Naive thymus-derived CD4-positive, alpha-beta T cell (primary cell): ENCODE measurements at regions not wholly inside any gene's neighbourhood (a gene's known extent, or its start where the extent isn't known, plus 50 kb on each side); places are given as distances from the start of the nearest gene placed in this dataset.

Source experiments
- ATAC-seq: fragments of 150-1000 bp; cut with Tn5 transposase; 2 replicates; pipeline ENCODE4 v1.10.0; 2021; ENCODE audit warnings: mild to moderate bottlenecking, moderate library complexity
- CTCF ChIA-PET: fragments of 350-600 bp; sonication (Branson Sonifier 250); formaldehyde crosslinking; loops from one replicate; lab custom pipeline; 2021; ENCODE audit warnings: antibody characterized with exemption; lab: Charles Lee
- POLR2A ChIA-PET: fragments of 350-600 bp; sonication (Branson Sonifier 250); formaldehyde crosslinking; loops from one replicate; lab custom pipeline; 2021; ENCODE audit warnings: antibody characterized with exemption, inconsistent platforms; lab: Charles Lee
- DNase-seq, 9 donors: peaks; one replicate each; pipeline versions ENCODE4 v3.0.0 to v3.0.0-alpha.2; 2020 to 2022; ENCODE audit warnings: mixed read lengths in 1 of 9
- H3K27ac ChIP-seq: one replicate; pipeline ENCODE4 v1.7.0; 2013; ENCODE audit warnings: mild to moderate bottlenecking, low read depth, low read length, moderate library complexity
- H3K27me3 ChIP-seq, 2 donors: one replicate each; pipeline ENCODE4 v1.7.0; 2013; ENCODE audit warnings: low read length in 2 of 2, mild to moderate bottlenecking in 2 of 2, moderate library complexity in 2 of 2; ENCODE audit not compliant: control insufficient read depth in 2 of 2, insufficient read depth in 2 of 2
- H3K36me3 ChIP-seq, 3 experiments: 1 replicate in 2 of 3; 2 replicates in 1 of 3; pipeline ENCODE4 v1.7.0; 2013; ENCODE audit warnings: low read length in 3 of 3, mild to moderate bottlenecking in 3 of 3, moderate library complexity in 1 of 3; ENCODE audit not compliant: insufficient read depth in 3 of 3, control insufficient read depth in 2 of 3
- H3K4me1 ChIP-seq, 2 donors: one replicate each; pipeline ENCODE4 v1.7.0; 2013; ENCODE audit warnings: low read length in 2 of 2, mild to moderate bottlenecking in 2 of 2, moderate library complexity in 1 of 2; ENCODE audit not compliant: control insufficient read depth in 2 of 2, insufficient read depth in 2 of 2
- H3K4me3 ChIP-seq: 2 replicates; pipeline ENCODE4 v1.7.0; 2013; ENCODE audit warnings: mild to moderate bottlenecking, low read length
- H3K9me3 ChIP-seq, 3 experiments: 1 replicate in 2 of 3; 2 replicates in 1 of 3; pipeline ENCODE4 v1.7.0; 2013; ENCODE audit warnings: low read length in 3 of 3; ENCODE audit not compliant: control insufficient read depth in 2 of 3
- H3K27ac Mint-ChIP-seq, 9 donors: one replicate each; pipeline ENCODE4 v1.8.0; 2020 to 2022; ENCODE audit warnings: mixed read lengths in 9 of 9, mild to moderate bottlenecking in 8 of 9, moderate library complexity in 5 of 9, inconsistent platforms in 2 of 9
- H3K27me3 Mint-ChIP-seq, 5 donors: one replicate each; pipeline ENCODE4 v1.8.0; 2021 to 2022; ENCODE audit warnings: mixed read lengths in 5 of 5, mild to moderate bottlenecking in 1 of 5
- H3K36me3 Mint-ChIP-seq, 5 donors: one replicate each; pipeline ENCODE4 v1.8.0; 2020 to 2022; ENCODE audit warnings: mixed read lengths in 5 of 5, mild to moderate bottlenecking in 3 of 5, inconsistent platforms in 1 of 5
- H3K4me1 Mint-ChIP-seq, 7 donors: one replicate each; pipeline ENCODE4 v1.8.0; 2020 to 2022; ENCODE audit warnings: mixed read lengths in 7 of 7, mild to moderate bottlenecking in 3 of 7, inconsistent platforms in 1 of 7
- H3K4me3 Mint-ChIP-seq, 10 donors: one replicate each; pipeline ENCODE4 v1.8.0; 2020 to 2022; ENCODE audit warnings: mild to moderate bottlenecking in 10 of 10, mixed read lengths in 10 of 10, moderate library complexity in 6 of 10, inconsistent platforms in 2 of 10
- H3K9me3 Mint-ChIP-seq, 11 donors: one replicate each; pipeline ENCODE4 v1.8.0; 2020 to 2022; ENCODE audit warnings: mixed read lengths in 11 of 11, mild to moderate bottlenecking in 4 of 11, inconsistent platforms in 1 of 11, moderate library complexity in 1 of 11
- intact Hi-C, 2 donors: fragments of 100-400 bp; cut with micrococcal nuclease; formaldehyde crosslinking; loops; one replicate each; pipeline ENCODE4 v1.15.1; 2023

DNA sequence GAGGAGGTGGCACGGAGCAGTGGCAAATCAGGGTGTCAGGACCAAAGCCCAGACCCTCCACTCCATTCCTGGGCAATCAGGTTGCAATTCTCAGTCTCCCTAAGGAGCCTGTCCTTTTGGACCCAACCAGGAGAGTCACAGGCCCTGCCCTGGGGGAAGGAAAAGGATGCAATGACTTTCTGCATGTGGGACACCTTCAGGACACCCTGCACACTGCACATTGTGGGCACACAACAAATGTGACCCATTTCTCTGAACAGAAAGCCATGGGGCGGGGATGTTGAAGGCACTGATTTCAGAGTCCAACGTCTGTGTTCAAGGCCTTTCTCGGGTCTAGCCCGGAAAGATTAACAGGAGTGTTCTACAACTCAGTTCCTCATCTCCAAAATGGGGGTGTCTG lies 286.2 kb upstream of the FOXF1 start:
- peaks cover 2 to 38% (median 29%) of the 10 kb centered on the region in 5 donors for H3K27me3 Mint-ChIP-seq
- no peak for DNase-seq
- no peaks in the 10 kb centered on the region for H3K27me3 ChIP-seq
- H3K27ac ChIP-seq: no peak overlapping the region
- no peaks in the 10 kb centered on the region for H3K9me3 ChIP-seq
- no peaks in the 10 kb centered on the region for H3K36me3 Mint-ChIP-seq
- H3K9me3 Mint-ChIP-seq: peaks cover 0 to 2% (median 0%) of the 10 kb centered on the region in 11 donors
- H3K27ac Mint-ChIP-seq: no peak overlapping the region
- no peak for ATAC-seq
- no peaks in the 10 kb centered on the region for H3K4me1 Mint-ChIP-seq
- H3K36me3 ChIP-seq: no peaks in the 10 kb centered on the region
- POLR2A ChIA-PET: no interaction called here
- intact Hi-C loops: no loop called here
- H3K4me1 ChIP-seq: no peaks in the 10 kb centered on the region
- H3K4me3 ChIP-seq: no peak overlapping the region
- H3K4me3 Mint-ChIP-seq: no peak overlapping the region
- CTCF ChIA-PET: no interaction called here

GRCh38 chr16:86224629-86225028 lies 285.7 kb upstream of the FOXF1 start:
- Histone ChIP-seq H3K36me3 (no peaks in the 10 kb centered on the region), H3K4me3 (no peak overlapping the region), H3K4me1 (no peaks in the 10 kb centered on the region), H3K27ac (no peak overlapping the region), H3K27me3 (no peaks in the 10 kb centered on the region), H3K9me3 (no peaks in the 10 kb centered on the region)
- Mint-ChIP-seq H3K27me3 (peaks cover 2 to 41% (median 29%) of the 10 kb centered on the region in 5 donors), H3K9me3 (peaks cover 0 to 2% (median 0%) of the 10 kb centered on the region in 11 donors), H3K4me1 (no peaks in the 10 kb centered on the region), H3K27ac (no peak overlapping the region), H3K4me3 (no peak overlapping the region), H3K36me3 (no peaks in the 10 kb centered on the region)
- CTCF ChIA-PET: no interaction called here
- intact Hi-C loops: no loop called here
- DNase-seq (no peak), ATAC-seq (no peak)
- POLR2A ChIA-PET: no interaction called here

DNA sequence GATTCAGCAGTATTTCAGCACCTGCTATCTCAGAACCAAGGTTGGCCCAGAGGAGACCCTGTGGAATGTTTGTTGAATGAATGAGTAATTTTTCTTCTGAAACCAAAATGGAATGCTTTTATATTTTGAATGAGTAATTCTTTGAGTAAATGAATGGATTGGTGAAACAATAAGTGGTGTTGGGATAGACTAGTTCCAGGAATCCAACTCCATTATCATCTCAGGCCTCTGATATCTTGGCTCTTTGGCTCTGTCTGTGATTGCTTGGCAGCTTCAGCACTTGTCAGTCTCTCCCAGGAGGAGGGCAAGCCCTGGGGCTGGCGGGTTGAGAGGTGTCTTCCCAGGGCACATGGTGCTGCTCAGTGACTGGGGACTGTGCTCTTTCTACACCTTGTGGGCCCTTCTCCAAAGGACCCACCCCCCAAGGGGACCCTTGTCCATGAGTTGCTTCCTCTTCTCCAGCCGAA lies 284.4 kb upstream of the FOXF1 start:
- H3K4me3 Mint-ChIP-seq: no peak overlapping the region
- intact Hi-C loops: no loop called here
- H3K36me3 Mint-ChIP-seq: no peaks in the 10 kb centered on the region
- H3K4me1 Mint-ChIP-seq: no peaks in the 10 kb centered on the region
- ATAC-seq: no peak
- Histone ChIP-seq H3K27ac (no peak overlapping the region), H3K36me3 (no peaks in the 10 kb centered on the region), H3K4me3 (no peak overlapping the region), H3K4me1 (no peaks in the 10 kb centered on the region), H3K27me3 (no peaks in the 10 kb centered on the region), H3K9me3 (no peaks in the 10 kb centered on the region)
- no peak overlapping the region for H3K27ac Mint-ChIP-seq
- CTCF ChIA-PET: no interaction called here
- DNase-seq: no peak
- H3K27me3 Mint-ChIP-seq: peaks cover 2 to 48% (median 23%) of the 10 kb centered on the region in 5 donors
- peaks cover 0 to 2% (median 0%) of the 10 kb centered on the region in 11 donors for H3K9me3 Mint-ChIP-seq
- POLR2A ChIA-PET: no interaction called here

DNA sequence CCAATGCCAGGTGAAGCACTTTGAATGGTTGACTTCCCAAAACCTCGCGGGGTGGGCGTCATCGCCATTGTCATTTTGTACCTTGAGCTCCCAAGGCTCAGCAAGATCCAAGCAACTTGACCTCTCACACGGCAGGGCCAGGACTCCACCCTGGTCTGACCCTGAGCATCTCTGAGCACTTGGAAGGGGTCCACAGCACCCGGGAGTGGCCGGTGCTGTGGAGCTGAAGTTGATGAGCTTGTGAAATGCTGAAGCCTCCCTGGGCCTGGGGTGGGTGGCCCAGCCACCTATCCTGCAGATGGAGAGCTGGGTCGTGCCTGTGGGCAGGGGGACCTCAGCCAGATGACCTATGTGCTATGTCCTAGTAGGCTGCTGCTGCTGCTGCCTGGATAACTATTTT lies 283.3 kb upstream of the FOXF1 start:
- intact Hi-C loops: no loop called here
- H3K9me3 Mint-ChIP-seq: peaks cover 0 to 4% (median 0%) of the 10 kb centered on the region in 11 donors
- no peak overlapping the region for H3K27ac Mint-ChIP-seq
- POLR2A ChIA-PET: no interaction called here
- DNase-seq (no peak), ATAC-seq (no peak)
- no peaks in the 10 kb centered on the region for H3K36me3 Mint-ChIP-seq
- no peak overlapping the region for H3K27ac ChIP-seq
- CTCF ChIA-PET: no interaction called here
- no peaks in the 10 kb centered on the region for H3K27me3 ChIP-seq
- H3K36me3 ChIP-seq: no peaks in the 10 kb centered on the region
- no peaks in the 10 kb centered on the region for H3K9me3 ChIP-seq
- H3K4me1 Mint-ChIP-seq: no peaks in the 10 kb centered on the region
- no peak overlapping the region for H3K4me3 ChIP-seq
- no peak overlapping the region for H3K4me3 Mint-ChIP-seq
- H3K4me1 ChIP-seq: no peaks in the 10 kb centered on the region
- peaks cover 2 to 57% (median 27%) of the 10 kb centered on the region in 5 donors for H3K27me3 Mint-ChIP-seq

GRCh38 chr16:86227801-86228200 lies 282.5 kb upstream of the FOXF1 start:
- Mint-ChIP-seq H3K36me3 (peaks cover 0 to 2% (median 0%) of the 10 kb centered on the region in 5 donors), H3K27ac (no peak overlapping the region), H3K4me1 (no peaks in the 10 kb centered on the region), H3K4me3 (no peak overlapping the region), H3K27me3 (peaks cover 2 to 60% (median 25%) of the 10 kb centered on the region in 5 donors), H3K9me3 (peaks cover 0 to 5% (median under 1%) of the 10 kb centered on the region in 11 donors)
- no peak overlapping the region for H3K4me3 ChIP-seq
- DNase-seq (no peak), ATAC-seq (no peak)
- no peaks in the 10 kb centered on the region for H3K9me3 ChIP-seq
- ChIA-PET POLR2A (no interaction called here), CTCF (no interaction called here)
- no peaks in the 10 kb centered on the region for H3K4me1 ChIP-seq
- no peak overlapping the region for H3K27ac ChIP-seq
- no peaks in the 10 kb centered on the region for H3K36me3 ChIP-seq
- intact Hi-C loops: no loop called here
- no peaks in the 10 kb centered on the region for H3K27me3 ChIP-seq

DNA sequence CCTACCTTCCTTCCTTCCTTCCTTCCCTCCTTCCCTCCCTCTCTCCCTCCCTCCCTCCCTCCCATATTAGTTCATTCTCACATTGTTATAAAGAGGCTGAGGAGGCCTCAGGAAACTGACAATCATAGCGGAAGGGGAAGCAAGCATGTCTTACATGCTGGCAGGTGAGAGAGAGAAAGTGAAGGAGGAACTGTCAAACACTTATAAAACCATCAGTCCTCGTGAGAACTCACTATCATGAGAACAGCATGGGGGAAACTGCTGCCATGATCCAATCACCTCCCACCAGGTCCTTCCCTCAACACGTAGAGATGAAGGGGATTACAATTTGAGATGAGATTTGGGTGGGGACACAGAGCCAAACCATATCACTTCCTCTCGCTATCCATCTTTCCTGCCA lies 281.6 kb upstream of the FOXF1 start:
- H3K27ac Mint-ChIP-seq: no peak overlapping the region
- Histone ChIP-seq H3K36me3 (no peaks in the 10 kb centered on the region), H3K9me3 (no peaks in the 10 kb centered on the region), H3K27ac (no peak overlapping the region), H3K27me3 (no peaks in the 10 kb centered on the region), H3K4me3 (no peak overlapping the region), H3K4me1 (no peaks in the 10 kb centered on the region)
- intact Hi-C loops: no loop called here
- peaks cover 0 to 58% (median 25%) of the 10 kb centered on the region in 5 donors for H3K27me3 Mint-ChIP-seq
- H3K9me3 Mint-ChIP-seq: peaks cover 0 to 9% (median 2%) of the 10 kb centered on the region in 11 donors
- peaks cover 0 to 5% (median 0%) of the 10 kb centered on the region in 5 donors for H3K36me3 Mint-ChIP-seq
- no peak for ATAC-seq
- H3K4me3 Mint-ChIP-seq: no peak overlapping the region
- DNase-seq: no peak
- ChIA-PET CTCF (no interaction called here), POLR2A (no interaction called here)
- no peaks in the 10 kb centered on the region for H3K4me1 Mint-ChIP-seq

- peaks cover 0 to 5% (median 0%) of the 10 kb centered on the region in 5 donors for H3K36me3 Mint-ChIP-seq
- peaks cover 0 to 58% (median 25%) of the 10 kb centered on the region in 5 donors for H3K27me3 Mint-ChIP-seq
- intact Hi-C loops: no loop called here
- no peak overlapping the region for H3K27ac ChIP-seq
- ChIA-PET POLR2A (no interaction called here), CTCF (no interaction called here)
- no peak overlapping the region for H3K4me3 ChIP-seq
- ATAC-seq (no peak), DNase-seq (no peak)
- no peak overlapping the region for H3K27ac Mint-ChIP-seq
- no peaks in the 10 kb centered on the region for H3K4me1 ChIP-seq
- peaks cover 0 to 9% (median 2%) of the 10 kb centered on the region in 11 donors for H3K9me3 Mint-ChIP-seq
- H3K27me3 ChIP-seq: no peaks in the 10 kb centered on the region
- H3K4me3 Mint-ChIP-seq: no peak overlapping the region
- H3K36me3 ChIP-seq: no peaks in the 10 kb centered on the region
- no peaks in the 10 kb centered on the region for H3K9me3 ChIP-seq
- no peaks in the 10 kb centered on the region for H3K4me1 Mint-ChIP-seq
Observed at GRCh38 chr16:86229283-86229682, 281.0 kb upstream of the FOXF1 start.
